ENCODE measurements at regions not wholly inside any gene's neighbourhood (a gene's known extent, or its start where the extent isn't known, plus 50 kb on each side); places are given as distances from the start of the nearest gene placed in this dataset.
A peak's percentile ranks its signal among the peaks of the same experiment; 100 is the strongest.

DNA sequence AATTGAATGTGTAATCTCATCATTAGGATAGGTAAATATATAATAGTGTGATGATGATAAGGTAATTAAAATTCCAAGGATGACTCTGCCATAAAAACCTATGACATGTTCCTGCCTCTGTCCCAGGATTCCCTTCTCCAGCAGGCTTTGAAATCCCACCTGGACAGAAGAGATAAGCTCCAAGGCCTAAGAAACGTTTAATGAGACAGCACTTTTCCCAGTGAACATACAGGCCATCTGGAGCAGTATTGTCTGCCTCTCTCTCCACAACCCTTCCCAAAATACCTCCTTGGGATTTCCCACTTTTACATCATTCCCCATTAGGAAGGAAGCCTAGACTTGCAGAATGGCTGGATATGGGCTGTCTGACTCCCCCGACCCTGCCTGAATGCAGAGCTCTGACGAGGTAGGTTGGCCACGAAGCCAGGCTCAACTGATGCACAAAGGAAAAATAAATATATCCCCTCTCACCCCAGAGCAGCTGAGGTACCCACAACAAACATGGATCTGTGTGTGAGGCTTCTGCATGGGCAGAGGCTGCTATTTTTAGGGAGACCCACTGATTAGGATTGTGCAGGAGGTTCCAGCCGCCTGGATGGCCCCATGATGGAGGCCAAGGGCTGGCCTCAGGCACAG lies 71.0 kb downstream of the TMPRSS5 start (continued):
- TF ChIP-seq, protein P1, sequence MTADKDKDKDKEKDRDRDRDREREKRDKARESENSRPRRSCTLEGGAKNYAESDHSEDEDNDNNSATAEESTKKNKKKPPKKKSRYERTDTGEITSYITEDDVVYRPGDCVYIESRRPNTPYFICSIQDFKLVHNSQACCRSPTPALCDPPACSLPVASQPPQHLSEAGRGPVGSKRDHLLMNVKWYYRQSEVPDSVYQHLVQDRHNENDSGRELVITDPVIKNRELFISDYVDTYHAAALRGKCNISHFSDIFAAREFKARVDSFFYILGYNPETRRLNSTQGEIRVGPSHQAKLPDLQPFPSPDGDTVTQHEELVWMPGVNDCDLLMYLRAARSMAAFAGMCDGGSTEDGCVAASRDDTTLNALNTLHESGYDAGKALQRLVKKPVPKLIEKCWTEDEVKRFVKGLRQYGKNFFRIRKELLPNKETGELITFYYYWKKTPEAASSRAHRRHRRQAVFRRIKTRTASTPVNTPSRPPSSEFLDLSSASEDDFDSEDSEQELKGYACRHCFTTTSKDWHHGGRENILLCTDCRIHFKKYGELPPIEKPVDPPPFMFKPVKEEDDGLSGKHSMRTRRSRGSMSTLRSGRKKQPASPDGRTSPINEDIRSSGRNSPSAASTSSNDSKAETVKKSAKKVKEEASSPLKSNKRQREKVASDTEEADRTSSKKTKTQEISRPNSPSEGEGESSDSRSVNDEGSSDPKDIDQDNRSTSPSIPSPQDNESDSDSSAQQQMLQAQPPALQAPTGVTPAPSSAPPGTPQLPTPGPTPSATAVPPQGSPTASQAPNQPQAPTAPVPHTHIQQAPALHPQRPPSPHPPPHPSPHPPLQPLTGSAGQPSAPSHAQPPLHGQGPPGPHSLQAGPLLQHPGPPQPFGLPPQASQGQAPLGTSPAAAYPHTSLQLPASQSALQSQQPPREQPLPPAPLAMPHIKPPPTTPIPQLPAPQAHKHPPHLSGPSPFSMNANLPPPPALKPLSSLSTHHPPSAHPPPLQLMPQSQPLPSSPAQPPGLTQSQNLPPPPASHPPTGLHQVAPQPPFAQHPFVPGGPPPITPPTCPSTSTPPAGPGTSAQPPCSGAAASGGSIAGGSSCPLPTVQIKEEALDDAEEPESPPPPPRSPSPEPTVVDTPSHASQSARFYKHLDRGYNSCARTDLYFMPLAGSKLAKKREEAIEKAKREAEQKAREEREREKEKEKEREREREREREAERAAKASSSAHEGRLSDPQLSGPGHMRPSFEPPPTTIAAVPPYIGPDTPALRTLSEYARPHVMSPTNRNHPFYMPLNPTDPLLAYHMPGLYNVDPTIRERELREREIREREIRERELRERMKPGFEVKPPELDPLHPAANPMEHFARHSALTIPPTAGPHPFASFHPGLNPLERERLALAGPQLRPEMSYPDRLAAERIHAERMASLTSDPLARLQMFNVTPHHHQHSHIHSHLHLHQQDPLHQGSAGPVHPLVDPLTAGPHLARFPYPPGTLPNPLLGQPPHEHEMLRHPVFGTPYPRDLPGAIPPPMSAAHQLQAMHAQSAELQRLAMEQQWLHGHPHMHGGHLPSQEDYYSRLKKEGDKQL (CRISPR knock-in tag; IDR thresholded peaks at IDR 0.05; ENCODE audit: borderline replicate concordance), result no peak
- TF ChIP-seq, protein P2, sequence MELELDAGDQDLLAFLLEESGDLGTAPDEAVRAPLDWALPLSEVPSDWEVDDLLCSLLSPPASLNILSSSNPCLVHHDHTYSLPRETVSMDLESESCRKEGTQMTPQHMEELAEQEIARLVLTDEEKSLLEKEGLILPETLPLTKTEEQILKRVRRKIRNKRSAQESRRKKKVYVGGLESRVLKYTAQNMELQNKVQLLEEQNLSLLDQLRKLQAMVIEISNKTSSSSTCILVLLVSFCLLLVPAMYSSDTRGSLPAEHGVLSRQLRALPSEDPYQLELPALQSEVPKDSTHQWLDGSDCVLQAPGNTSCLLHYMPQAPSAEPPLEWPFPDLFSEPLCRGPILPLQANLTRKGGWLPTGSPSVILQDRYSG (tag; conservative IDR thresholded peaks at IDR 0.05; ENCODE audit: low read depth), result no peak
- TF ChIP-seq ZNF212 (CRISPR knock-in tag; IDR thresholded peaks at IDR 0.05) (no peak), CHD2 (IDR thresholded peaks at IDR 0.05; ENCODE audit: low read depth, low read length) (no peak), CREB1 (IDR thresholded peaks at IDR 0.05) (no peak), CREB1 (CRISPR knock-in tag; IDR thresholded peaks at IDR 0.05) (no peak), LEF1 (IDR thresholded peaks at IDR 0.05) (peak; percentile 76), FOXJ3 (CRISPR knock-in tag; IDR thresholded peaks at IDR 0.05) (no peak), POLR3G (IDR thresholded peaks at IDR 0.05; ENCODE audit: extremely low read depth, insufficient read length, insufficient replicate concordance) (no peak), TRIM24 (IDR thresholded peaks at IDR 0.05) (peak; percentile 91 to 95), GATA2 (CRISPR knock-in tag; IDR thresholded peaks at IDR 0.05) (no peak), FOXM1 (IDR thresholded peaks at IDR 0.05; ENCODE audit: low read depth) (peak; percentile 73; the same call in 1 of the 2 replicates), FOXM1 (CRISPR knock-in tag; IDR thresholded peaks at IDR 0.05; ENCODE audit: low read depth) (no peak), SMARCE1 (IDR thresholded peaks at IDR 0.05) (peak; percentile 82)
- TF ChIP-seq, protein P3, sequence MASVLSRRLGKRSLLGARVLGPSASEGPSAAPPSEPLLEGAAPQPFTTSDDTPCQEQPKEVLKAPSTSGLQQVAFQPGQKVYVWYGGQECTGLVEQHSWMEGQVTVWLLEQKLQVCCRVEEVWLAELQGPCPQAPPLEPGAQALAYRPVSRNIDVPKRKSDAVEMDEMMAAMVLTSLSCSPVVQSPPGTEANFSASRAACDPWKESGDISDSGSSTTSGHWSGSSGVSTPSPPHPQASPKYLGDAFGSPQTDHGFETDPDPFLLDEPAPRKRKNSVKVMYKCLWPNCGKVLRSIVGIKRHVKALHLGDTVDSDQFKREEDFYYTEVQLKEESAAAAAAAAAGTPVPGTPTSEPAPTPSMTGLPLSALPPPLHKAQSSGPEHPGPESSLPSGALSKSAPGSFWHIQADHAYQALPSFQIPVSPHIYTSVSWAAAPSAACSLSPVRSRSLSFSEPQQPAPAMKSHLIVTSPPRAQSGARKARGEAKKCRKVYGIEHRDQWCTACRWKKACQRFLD (CRISPR knock-in tag; IDR thresholded peaks at IDR 0.05), result no peak
- TF ChIP-seq, protein P4, sequence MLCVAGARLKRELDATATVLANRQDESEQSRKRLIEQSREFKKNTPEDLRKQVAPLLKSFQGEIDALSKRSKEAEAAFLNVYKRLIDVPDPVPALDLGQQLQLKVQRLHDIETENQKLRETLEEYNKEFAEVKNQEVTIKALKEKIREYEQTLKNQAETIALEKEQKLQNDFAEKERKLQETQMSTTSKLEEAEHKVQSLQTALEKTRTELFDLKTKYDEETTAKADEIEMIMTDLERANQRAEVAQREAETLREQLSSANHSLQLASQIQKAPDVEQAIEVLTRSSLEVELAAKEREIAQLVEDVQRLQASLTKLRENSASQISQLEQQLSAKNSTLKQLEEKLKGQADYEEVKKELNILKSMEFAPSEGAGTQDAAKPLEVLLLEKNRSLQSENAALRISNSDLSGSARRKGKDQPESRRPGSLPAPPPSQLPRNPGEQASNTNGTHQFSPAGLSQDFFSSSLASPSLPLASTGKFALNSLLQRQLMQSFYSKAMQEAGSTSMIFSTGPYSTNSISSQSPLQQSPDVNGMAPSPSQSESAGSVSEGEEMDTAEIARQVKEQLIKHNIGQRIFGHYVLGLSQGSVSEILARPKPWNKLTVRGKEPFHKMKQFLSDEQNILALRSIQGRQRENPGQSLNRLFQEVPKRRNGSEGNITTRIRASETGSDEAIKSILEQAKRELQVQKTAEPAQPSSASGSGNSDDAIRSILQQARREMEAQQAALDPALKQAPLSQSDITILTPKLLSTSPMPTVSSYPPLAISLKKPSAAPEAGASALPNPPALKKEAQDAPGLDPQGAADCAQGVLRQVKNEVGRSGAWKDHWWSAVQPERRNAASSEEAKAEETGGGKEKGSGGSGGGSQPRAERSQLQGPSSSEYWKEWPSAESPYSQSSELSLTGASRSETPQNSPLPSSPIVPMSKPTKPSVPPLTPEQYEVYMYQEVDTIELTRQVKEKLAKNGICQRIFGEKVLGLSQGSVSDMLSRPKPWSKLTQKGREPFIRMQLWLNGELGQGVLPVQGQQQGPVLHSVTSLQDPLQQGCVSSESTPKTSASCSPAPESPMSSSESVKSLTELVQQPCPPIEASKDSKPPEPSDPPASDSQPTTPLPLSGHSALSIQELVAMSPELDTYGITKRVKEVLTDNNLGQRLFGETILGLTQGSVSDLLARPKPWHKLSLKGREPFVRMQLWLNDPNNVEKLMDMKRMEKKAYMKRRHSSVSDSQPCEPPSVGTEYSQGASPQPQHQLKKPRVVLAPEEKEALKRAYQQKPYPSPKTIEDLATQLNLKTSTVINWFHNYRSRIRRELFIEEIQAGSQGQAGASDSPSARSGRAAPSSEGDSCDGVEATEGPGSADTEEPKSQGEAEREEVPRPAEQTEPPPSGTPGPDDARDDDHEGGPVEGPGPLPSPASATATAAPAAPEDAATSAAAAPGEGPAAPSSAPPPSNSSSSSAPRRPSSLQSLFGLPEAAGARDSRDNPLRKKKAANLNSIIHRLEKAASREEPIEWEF (CRISPR knock-in tag; IDR thresholded peaks at IDR 0.05), result no peak

Data from K562 (cell line).